RWPE2 (cell line): ENCODE measurements at regions not wholly inside any gene's neighbourhood (a gene's known extent, or its start where the extent isn't known, plus 50 kb on each side); places are given as distances from the start of the nearest gene placed in this dataset.

Source experiments
- ATAC-seq: fragments of 200-7000 bp; cut with Tn5 transposase; 3 replicates; pipeline ENCODE4 v1.9.1; 2021; ENCODE audit warnings: low read depth
- DNase-seq: peaks from one replicate; pipeline ENCODE4 v3.0.0-alpha.2; 2020; ENCODE audit warnings: low spot score
- H3K27ac ChIP-seq: fragments of 450-650 bp; 2 replicates; pipeline ENCODE4 v1.5.1; 2017; ENCODE audit warnings: mild to moderate bottlenecking; ENCODE audit not compliant: poor library complexity, severe bottlenecking
- H3K27me3 ChIP-seq: fragments of 250-450 bp; sonication (Bioruptor Pico); 2 replicates; pipeline ENCODE4 v1.5.1; 2021; ENCODE audit warnings: mild to moderate bottlenecking, moderate library complexity; ENCODE audit not compliant: insufficient read depth, poor library complexity, severe bottlenecking
- H3K36me3 ChIP-seq: fragments of 250-450 bp; sonication (Bioruptor Pico); 2 replicates; pipeline ENCODE4 v1.5.1; 2020; ENCODE audit warnings: low read depth, mild to moderate bottlenecking, moderate library complexity
- H3K4me1 ChIP-seq: fragments of 250-450 bp; sonication (Bioruptor Pico); 2 replicates; pipeline ENCODE4 v1.5.1; 2021; ENCODE audit warnings: mild to moderate bottlenecking, moderate library complexity; ENCODE audit not compliant: insufficient read depth, poor library complexity, severe bottlenecking
- H3K4me3 ChIP-seq: fragments of 250-450 bp; sonication (Bioruptor Pico); 2 replicates; pipeline ENCODE4 v1.5.1; 2021; ENCODE audit warnings: mild to moderate bottlenecking, moderate library complexity; ENCODE audit not compliant: severe bottlenecking
- H3K9me3 ChIP-seq: fragments of 250-450 bp; sonication (Bioruptor Pico); 2 replicates; pipeline ENCODE4 v1.5.1; 2021; ENCODE audit warnings: mild to moderate bottlenecking, moderate library complexity; ENCODE audit not compliant: severe bottlenecking
- TF ChIP-seq, protein P1 (sequence below): fragments of 450-650 bp; IDR thresholded peaks from one replicate; pipeline ENCODE4 v1.5.1; 2017; ENCODE audit warnings: mild to moderate bottlenecking, moderate library complexity; ENCODE audit not compliant: poor library complexity, severe bottlenecking

GRCh38 chr1:192903142-192903541 is 94.3 kb downstream of the RGS2 start:
- ATAC-seq (no peak), DNase-seq (no peak)
- Histone ChIP-seq H3K36me3 (no peaks in the 10 kb centered on the region), H3K9me3 (no peaks in the 10 kb centered on the region), H3K4me3 (no peak overlapping the region), H3K27me3 (no peaks in the 10 kb centered on the region), H3K4me1 (peaks cover 35% of the 10 kb centered on the region), H3K27ac (no peak overlapping the region)
- TF ChIP-seq, protein P1, sequence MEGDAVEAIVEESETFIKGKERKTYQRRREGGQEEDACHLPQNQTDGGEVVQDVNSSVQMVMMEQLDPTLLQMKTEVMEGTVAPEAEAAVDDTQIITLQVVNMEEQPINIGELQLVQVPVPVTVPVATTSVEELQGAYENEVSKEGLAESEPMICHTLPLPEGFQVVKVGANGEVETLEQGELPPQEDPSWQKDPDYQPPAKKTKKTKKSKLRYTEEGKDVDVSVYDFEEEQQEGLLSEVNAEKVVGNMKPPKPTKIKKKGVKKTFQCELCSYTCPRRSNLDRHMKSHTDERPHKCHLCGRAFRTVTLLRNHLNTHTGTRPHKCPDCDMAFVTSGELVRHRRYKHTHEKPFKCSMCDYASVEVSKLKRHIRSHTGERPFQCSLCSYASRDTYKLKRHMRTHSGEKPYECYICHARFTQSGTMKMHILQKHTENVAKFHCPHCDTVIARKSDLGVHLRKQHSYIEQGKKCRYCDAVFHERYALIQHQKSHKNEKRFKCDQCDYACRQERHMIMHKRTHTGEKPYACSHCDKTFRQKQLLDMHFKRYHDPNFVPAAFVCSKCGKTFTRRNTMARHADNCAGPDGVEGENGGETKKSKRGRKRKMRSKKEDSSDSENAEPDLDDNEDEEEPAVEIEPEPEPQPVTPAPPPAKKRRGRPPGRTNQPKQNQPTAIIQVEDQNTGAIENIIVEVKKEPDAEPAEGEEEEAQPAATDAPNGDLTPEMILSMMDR, result no peak

GRCh38 chr1:192904438-192904895 is 95.6 kb downstream of the RGS2 start:
- no peaks in the 10 kb centered on the region for H3K36me3 ChIP-seq
- ATAC-seq (peak; percentile 80), DNase-seq (no peak)
- no peak overlapping the region for H3K4me3 ChIP-seq
- no peaks in the 10 kb centered on the region for H3K9me3 ChIP-seq
- TF ChIP-seq, protein P1, result no peak
- peak overlapping the region; percentile 69 for H3K27ac ChIP-seq
- peaks cover 35% of the 10 kb centered on the region for H3K4me1 ChIP-seq
- H3K27me3 ChIP-seq, result no peaks in the 10 kb centered on the region

GRCh38 chr1:192905049-192905448 is 96.2 kb downstream of the RGS2 start:
- no peaks in the 10 kb centered on the region for H3K27me3 ChIP-seq

GRCh38 chr1:192906334-192906733 is 97.5 kb downstream of the RGS2 start:
- ATAC-seq, result no peak

More at GRCh38 chr1:192905049-192905448, 96.2 kb downstream of the RGS2 start:
- H3K9me3 ChIP-seq, result no peaks in the 10 kb centered on the region
- H3K36me3 ChIP-seq, result no peaks in the 10 kb centered on the region
- peak overlapping the region; percentile 69 for H3K27ac ChIP-seq
- ATAC-seq, result no peak
- TF ChIP-seq, protein P1, result no peak
- no peak for DNase-seq
- peaks cover 35% of the 10 kb centered on the region for H3K4me1 ChIP-seq
- H3K4me3 ChIP-seq, result no peak overlapping the region

More at GRCh38 chr1:192906334-192906733, 97.5 kb downstream of the RGS2 start:
- no peak for DNase-seq
- TF ChIP-seq, protein P1, result no peak
- Histone ChIP-seq H3K36me3 (no peaks in the 10 kb centered on the region), H3K27ac (no peak overlapping the region), H3K4me3 (no peak overlapping the region), H3K27me3 (no peaks in the 10 kb centered on the region), H3K4me1 (peaks cover 31% of the 10 kb centered on the region), H3K9me3 (no peaks in the 10 kb centered on the region)
